Activated CD8-positive, alpha-beta T cell treated with anti-CD3 and anti-CD28 coated beads for 36 hours (primary cell): ENCODE measurements at regions not wholly inside any gene's neighbourhood (a gene's known extent, or its start where the extent isn't known, plus 50 kb on each side); places are given as distances from the start of the nearest gene placed in this dataset.

ENCODE experiments used
- ATAC-seq: fragments of 200-7000 bp; cut with Tn5 transposase; one replicate; pipeline ENCODE4 v1.10.0; 2021; ENCODE audit warnings: mild to moderate bottlenecking, moderate library complexity
- CTCF ChIA-PET: fragments of 350-600 bp; sonication (Branson Sonifier 250); formaldehyde crosslinking; loops from one replicate; lab custom pipeline; 2021; ENCODE audit warnings: antibody characterized with exemption; lab: Charles Lee
- POLR2A ChIA-PET: fragments of 350-600 bp; sonication (Branson Sonifier 250); formaldehyde crosslinking; loops from one replicate; lab custom pipeline; 2021; ENCODE audit warnings: antibody characterized with exemption; lab: Charles Lee
- DNase-seq: peaks from one replicate; pipeline ENCODE4 v3.0.0-alpha.2; 2020
- H3K27ac Mint-ChIP-seq: one replicate; pipeline ENCODE4 v1.8.0; 2021; ENCODE audit warnings: mild to moderate bottlenecking, mixed read lengths
- H3K27me3 Mint-ChIP-seq: one replicate; pipeline ENCODE4 v1.8.0; 2021; ENCODE audit warnings: mixed read lengths
- H3K36me3 Mint-ChIP-seq: one replicate; pipeline ENCODE4 v1.8.0; 2021; ENCODE audit warnings: low read depth, mixed read lengths
- H3K4me1 Mint-ChIP-seq: one replicate; pipeline ENCODE4 v1.8.0; 2021; ENCODE audit warnings: low read depth, mixed read lengths
- H3K4me3 Mint-ChIP-seq: one replicate; pipeline ENCODE4 v1.8.0; 2021; ENCODE audit warnings: mild to moderate bottlenecking, moderate library complexity, mixed read lengths
- H3K9me3 Mint-ChIP-seq: one replicate; pipeline ENCODE4 v1.8.0; 2021; ENCODE audit warnings: mixed read lengths
- CTCF ChIP-seq: fragments of 200-600 bp; IDR thresholded peaks from one replicate; pipeline ENCODE4 v1.8.0; 2022; ENCODE audit warnings: antibody characterized with exemption, mild to moderate bottlenecking
- intact Hi-C: fragments of 100-400 bp; cut with micrococcal nuclease; formaldehyde crosslinking; loops from one replicate; pipeline ENCODE4 v1.10.0; 2022

GRCh38 chr6:43848671-43849391, 78.8 kb downstream of the VEGFA start:
- Mint-ChIP-seq H3K27me3 (peaks cover 2% of the 10 kb centered on the region), H3K9me3 (no peaks in the 10 kb centered on the region), H3K4me1 (no peaks in the 10 kb centered on the region), H3K4me3 (no peak overlapping the region), H3K27ac (no peak overlapping the region), H3K36me3 (no peaks in the 10 kb centered on the region)
- DNase-seq (no peak), ATAC-seq (no peak)
- intact Hi-C loops = no loop called here
- CTCF ChIA-PET = interaction anchor here (0.5 kb wide), 1 partner anchor 143 kb away, joined by 3 read pairs; no protein-coding TSS in a partner anchor
- TF ChIP-seq CTCF = no peak
- POLR2A ChIA-PET = no interaction called here

GRCh38 chr6:43847741-43848630, 78.0 kb downstream of the VEGFA start:
- ChIA-PET POLR2A (no interaction called here), CTCF (interaction anchor here (0.5 kb wide), 1 partner anchor 142 kb away, joined by 3 read pairs; no protein-coding TSS in a partner anchor)
- DNase-seq (no peak), ATAC-seq (no peak)
- no peaks in the 10 kb centered on the region for H3K36me3 Mint-ChIP-seq
- intact Hi-C loops = no loop called here
- no peaks in the 10 kb centered on the region for H3K9me3 Mint-ChIP-seq
- no peak for TF ChIP-seq CTCF
- H3K4me3 Mint-ChIP-seq = no peak overlapping the region
- H3K27me3 Mint-ChIP-seq = peaks cover 2% of the 10 kb centered on the region
- no peaks in the 10 kb centered on the region for H3K4me1 Mint-ChIP-seq
- no peak overlapping the region for H3K27ac Mint-ChIP-seq

- Mint-ChIP-seq H3K27ac (no peak overlapping the region), H3K4me1 (no peaks in the 10 kb centered on the region), H3K27me3 (peaks cover 2% of the 10 kb centered on the region), H3K36me3 (no peaks in the 10 kb centered on the region), H3K9me3 (no peaks in the 10 kb centered on the region), H3K4me3 (no peak overlapping the region)
- ATAC-seq (no peak), DNase-seq (no peak)
- TF ChIP-seq CTCF = no peak
- ChIA-PET POLR2A (no interaction called here), CTCF (interaction anchor here (0.8 kb wide), 1 partner anchor 14 kb away, joined by 3 read pairs; no protein-coding TSS in a partner anchor)
- intact Hi-C loops = no loop called here
Measured at GRCh38 chr6:43846556-43846955, 76.5 kb downstream of the VEGFA start.

- DNase-seq (no peak), ATAC-seq (no peak)
- H3K27me3 Mint-ChIP-seq = peaks cover 2% of the 10 kb centered on the region
- no peaks in the 10 kb centered on the region for H3K9me3 Mint-ChIP-seq
- no peak for TF ChIP-seq CTCF
- H3K4me1 Mint-ChIP-seq = no peaks in the 10 kb centered on the region
- ChIA-PET CTCF (interaction anchor here (0.6 kb wide), 1 partner anchor 576 kb away, joined by 3 read pairs; no protein-coding TSS in a partner anchor), POLR2A (no interaction called here)
- H3K4me3 Mint-ChIP-seq = no peak overlapping the region
- H3K27ac Mint-ChIP-seq = no peak overlapping the region
- intact Hi-C loops = no loop called here
- H3K36me3 Mint-ChIP-seq = no peaks in the 10 kb centered on the region
Measured at GRCh38 chr6:43845646-43846045, 75.6 kb downstream of the VEGFA start.
